Loucy (cell line): ENCODE measurements at regions not wholly inside any gene's neighbourhood (a gene's known extent, or its start where the extent isn't known, plus 50 kb on each side); places are given as distances from the start of the nearest gene placed in this dataset.

ENCODE experiments used
- CTCF ChIP-seq: fragments of 200-600 bp; sonication (generic); conservative IDR thresholded peaks from 2 replicates; pipeline ENCODE4 v1.5.1; 2014; ENCODE audit warnings: mild to moderate bottlenecking, antibody characterized with exemption, low read length
- EZH2phosphoT487 ChIP-seq: fragments of 200-600 bp; IDR thresholded peaks from 2 replicates; pipeline ENCODE4 v1.6.1; 2018; ENCODE audit warnings: antibody characterized with exemption, mild to moderate bottlenecking, moderate library complexity, borderline replicate concordance

- TF ChIP-seq CTCF = no peak
- TF ChIP-seq EZH2phosphoT487 = no peak
Observed at GRCh38 chr2:53243430-53243829, 524.2 kb upstream of the CHAC2 start.
